Transverse colon (tissue), 3 donors: ENCODE measurements at regions not wholly inside any gene's neighbourhood (a gene's known extent, or its start where the extent isn't known, plus 50 kb on each side); places are given as distances from the start of the nearest gene placed in this dataset.

Experiments
- EP300 ChIP-seq: sonication (generic); formaldehyde crosslinking; IDR thresholded peaks from one replicate; pipeline ENCODE4 v1.6.1; 2017; ENCODE audit warnings: antibody characterized with exemption, low read depth
- POLR2A ChIP-seq: fragments of 450-650 bp; IDR thresholded peaks from one replicate; pipeline ENCODE4 v1.6.1; 2016; ENCODE audit warnings: antibody characterized with exemption, mild to moderate bottlenecking, moderate library complexity
- TF ChIP-seq, protein P1 (sequence below), 5 experiments: fragments of 200-600 bp in 3 of 5; fragments of 450-650 bp in 2 of 5; sonication (generic) in 3 of 5; IDR thresholded peaks; 1 replicate in 2 of 5; 2 replicates in 3 of 5; pipeline ENCODE4 v1.5.1; 2016 to 2017; ENCODE audit warnings: antibody characterized with exemption in 5 of 5, inconsistent platforms in 3 of 5, mild to moderate bottlenecking in 2 of 5, moderate library complexity in 1 of 5

DNA sequence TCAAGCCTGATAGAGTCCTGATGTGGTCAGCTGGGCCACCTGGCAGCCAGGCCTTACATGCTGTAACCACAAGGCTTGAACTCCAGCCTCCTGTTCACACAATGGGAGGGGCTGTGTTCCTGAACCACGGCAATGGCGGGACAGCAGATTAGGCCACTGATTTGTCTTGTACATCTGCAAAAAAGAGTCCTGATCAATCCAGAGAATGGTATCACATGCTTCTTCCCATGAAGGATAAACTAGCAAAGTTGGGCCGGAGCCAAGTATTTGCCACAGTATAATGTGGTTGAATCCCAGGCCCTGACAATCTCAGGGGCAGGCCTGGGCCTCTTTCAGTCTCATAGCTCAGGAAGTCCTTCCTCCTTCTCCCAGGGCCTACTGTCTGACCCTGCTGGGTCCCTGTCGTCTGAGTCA is 2182.5 kb upstream of the AGA start:
- TF ChIP-seq, protein P1, sequence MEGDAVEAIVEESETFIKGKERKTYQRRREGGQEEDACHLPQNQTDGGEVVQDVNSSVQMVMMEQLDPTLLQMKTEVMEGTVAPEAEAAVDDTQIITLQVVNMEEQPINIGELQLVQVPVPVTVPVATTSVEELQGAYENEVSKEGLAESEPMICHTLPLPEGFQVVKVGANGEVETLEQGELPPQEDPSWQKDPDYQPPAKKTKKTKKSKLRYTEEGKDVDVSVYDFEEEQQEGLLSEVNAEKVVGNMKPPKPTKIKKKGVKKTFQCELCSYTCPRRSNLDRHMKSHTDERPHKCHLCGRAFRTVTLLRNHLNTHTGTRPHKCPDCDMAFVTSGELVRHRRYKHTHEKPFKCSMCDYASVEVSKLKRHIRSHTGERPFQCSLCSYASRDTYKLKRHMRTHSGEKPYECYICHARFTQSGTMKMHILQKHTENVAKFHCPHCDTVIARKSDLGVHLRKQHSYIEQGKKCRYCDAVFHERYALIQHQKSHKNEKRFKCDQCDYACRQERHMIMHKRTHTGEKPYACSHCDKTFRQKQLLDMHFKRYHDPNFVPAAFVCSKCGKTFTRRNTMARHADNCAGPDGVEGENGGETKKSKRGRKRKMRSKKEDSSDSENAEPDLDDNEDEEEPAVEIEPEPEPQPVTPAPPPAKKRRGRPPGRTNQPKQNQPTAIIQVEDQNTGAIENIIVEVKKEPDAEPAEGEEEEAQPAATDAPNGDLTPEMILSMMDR (IDR thresholded peaks at IDR 0.05) = no peak
- TF ChIP-seq EP300 (no peak), POLR2A (no peak)
